Transverse colon (tissue), 4 donors: ENCODE measurements at regions not wholly inside any gene's neighbourhood (a gene's known extent, or its start where the extent isn't known, plus 50 kb on each side); places are given as distances from the start of the nearest gene placed in this dataset.
"Not testable (repeated sequence)": the region's sequence is repeated elsewhere in the genome, so short reads cannot be mapped to it uniquely, and the experiment has no call there.

Source experiments
- DNase-seq: peaks from one replicate; pipeline ENCODE4 v3.0.0-alpha.2; 2019
- H3K27ac ChIP-seq, 4 donors: fragments of 200-600 bp; sonication (generic); 2 replicates each; pipeline ENCODE4 v1.5.1; 2016 to 2018; ENCODE audit warnings: inconsistent platforms in 4 of 4
- H3K27me3 ChIP-seq: fragments of 200-600 bp; sonication (generic); 2 replicates; pipeline ENCODE4 v1.5.1; 2017; ENCODE audit warnings: inconsistent platforms
- H3K36me3 ChIP-seq, 4 donors: fragments of 200-600 bp; sonication (generic); 2 replicates each; pipeline ENCODE4 v1.5.1; 2017 to 2019; ENCODE audit warnings: inconsistent platforms in 4 of 4
- H3K4me1 ChIP-seq, 4 donors: fragments of 200-600 bp; sonication (generic); 2 replicates each; pipeline ENCODE4 v1.5.1; 2017 to 2020; ENCODE audit warnings: inconsistent platforms in 4 of 4
- H3K4me3 ChIP-seq, 4 donors: fragments of 200-600 bp; sonication (generic); 1 replicate in 1 of 4; 2 replicates in 3 of 4; pipeline versions ENCODE4 v1.5.1 to v1.6.1; 2017 to 2019; ENCODE audit warnings: inconsistent platforms in 4 of 4
- H3K9me3 ChIP-seq, 2 donors: fragments of 200-600 bp; sonication (generic); 2 replicates each; pipeline ENCODE4 v1.5.1; 2017 to 2019; ENCODE audit warnings: inconsistent platforms in 2 of 2
- EP300 ChIP-seq: sonication (generic); formaldehyde crosslinking; IDR thresholded peaks from one replicate; pipeline ENCODE4 v1.6.1; 2017; ENCODE audit warnings: antibody characterized with exemption, low read depth
- POLR2A ChIP-seq: fragments of 450-650 bp; IDR thresholded peaks from one replicate; pipeline ENCODE4 v1.6.1; 2016; ENCODE audit warnings: antibody characterized with exemption, mild to moderate bottlenecking, moderate library complexity
- POLR2AphosphoS5 ChIP-seq, 3 donors: sonication (generic); formaldehyde crosslinking; IDR thresholded peaks; one replicate each; pipeline ENCODE4 v1.6.1; 2016; ENCODE audit warnings: antibody characterized with exemption in 3 of 3
- WGBS, 2 donors: methylation state at CpG; one replicate each; pipeline ENCODE4 v1.1.5; 2018; ENCODE audit warnings: low coverage in 1 of 2; 5-methylcytosine and 5-hydroxymethylcytosine counted together
- in situ Hi-C, 4 donors: fragments of 200-750 bp; cut with MboI; loops; one replicate each; pipeline versions ENCODE4 v1.15.0 to v1.15.1; 2017; ENCODE audit warnings: low sequenced_read_pairs in 3 of 4, low pct_ligation_motif_present in 1 of 4, low pct_unique_long_range_greater_than_20kb in 1 of 4
- intact Hi-C: fragments of 100-400 bp; cut with DNase I; formaldehyde crosslinking; loops from one replicate; pipeline ENCODE4 v1.15.1; 2023; ENCODE audit warnings: low total_unique reads
- TF ChIP-seq, protein P1 (sequence below), 5 experiments: fragments of 200-600 bp in 3 of 5; fragments of 450-650 bp in 2 of 5; sonication (generic) in 3 of 5; IDR thresholded peaks; 1 replicate in 2 of 5; 2 replicates in 3 of 5; pipeline ENCODE4 v1.5.1; 2016 to 2017; ENCODE audit warnings: antibody characterized with exemption in 5 of 5, inconsistent platforms in 3 of 5, mild to moderate bottlenecking in 2 of 5, moderate library complexity in 1 of 5

DNA sequence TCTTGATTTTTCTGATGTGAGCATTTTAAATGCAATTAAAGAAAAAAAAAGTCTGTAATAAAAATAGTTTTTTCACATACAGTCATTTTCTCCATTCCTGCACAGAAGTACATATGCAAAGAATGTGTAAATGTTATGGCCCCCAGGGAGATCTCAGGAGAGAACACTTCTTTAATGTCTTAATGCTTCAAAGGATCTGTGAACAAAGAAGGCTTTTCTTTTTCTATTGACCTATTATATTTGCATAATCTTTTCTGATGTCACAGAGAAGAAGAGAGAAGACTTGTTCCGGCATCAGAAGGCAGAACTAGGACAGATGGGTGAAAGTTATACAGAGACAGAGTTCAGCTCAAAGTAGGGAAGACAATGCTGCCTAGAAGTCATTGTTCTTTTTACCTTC lies 413.5 kb upstream of the STXBP6 start:
- H3K9me3 ChIP-seq = no peaks in the 10 kb centered on the region
- no peaks in the 10 kb centered on the region for H3K27me3 ChIP-seq
- no peak for TF ChIP-seq EP300
- no peak for TF ChIP-seq POLR2A
- no peak for TF ChIP-seq POLR2AphosphoS5 (IDR thresholded peaks at IDR 0.05)
- TF ChIP-seq, protein P1, sequence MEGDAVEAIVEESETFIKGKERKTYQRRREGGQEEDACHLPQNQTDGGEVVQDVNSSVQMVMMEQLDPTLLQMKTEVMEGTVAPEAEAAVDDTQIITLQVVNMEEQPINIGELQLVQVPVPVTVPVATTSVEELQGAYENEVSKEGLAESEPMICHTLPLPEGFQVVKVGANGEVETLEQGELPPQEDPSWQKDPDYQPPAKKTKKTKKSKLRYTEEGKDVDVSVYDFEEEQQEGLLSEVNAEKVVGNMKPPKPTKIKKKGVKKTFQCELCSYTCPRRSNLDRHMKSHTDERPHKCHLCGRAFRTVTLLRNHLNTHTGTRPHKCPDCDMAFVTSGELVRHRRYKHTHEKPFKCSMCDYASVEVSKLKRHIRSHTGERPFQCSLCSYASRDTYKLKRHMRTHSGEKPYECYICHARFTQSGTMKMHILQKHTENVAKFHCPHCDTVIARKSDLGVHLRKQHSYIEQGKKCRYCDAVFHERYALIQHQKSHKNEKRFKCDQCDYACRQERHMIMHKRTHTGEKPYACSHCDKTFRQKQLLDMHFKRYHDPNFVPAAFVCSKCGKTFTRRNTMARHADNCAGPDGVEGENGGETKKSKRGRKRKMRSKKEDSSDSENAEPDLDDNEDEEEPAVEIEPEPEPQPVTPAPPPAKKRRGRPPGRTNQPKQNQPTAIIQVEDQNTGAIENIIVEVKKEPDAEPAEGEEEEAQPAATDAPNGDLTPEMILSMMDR (IDR thresholded peaks at IDR 0.05) = no peak
- intact Hi-C loops = no loop called here
- H3K36me3 ChIP-seq = no peaks in the 10 kb centered on the region
- WGBS, 2 donors = 50 to 83% methylated on average over 1 of the region's 1 CpG
- no peaks in the 10 kb centered on the region for H3K4me1 ChIP-seq
- no peak for DNase-seq
- in situ Hi-C loops = no loop called here
- no peak overlapping the region for H3K4me3 ChIP-seq
- H3K27ac ChIP-seq = no peak overlapping the region

DNA sequence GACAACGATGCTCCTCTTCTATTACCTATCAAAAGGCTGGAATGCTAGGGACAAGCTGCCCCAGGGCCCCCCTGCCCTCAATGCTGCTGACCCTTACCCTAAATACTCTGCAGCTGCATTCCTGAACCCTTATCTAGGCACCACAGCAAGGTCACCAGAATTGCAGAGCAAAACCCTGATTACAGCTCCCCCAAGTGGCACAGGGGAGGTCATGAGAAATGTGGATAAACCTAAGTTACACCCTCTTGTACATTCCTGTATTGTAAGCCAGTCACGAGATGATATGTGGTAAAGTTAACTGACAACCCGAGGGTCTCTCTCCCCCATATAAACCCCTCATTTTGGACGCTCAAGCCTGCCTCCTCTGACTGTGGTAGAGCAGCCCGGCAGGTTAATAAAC lies 411.8 kb upstream of the STXBP6 start:
- no peaks in the 10 kb centered on the region for H3K9me3 ChIP-seq
- H3K4me1 ChIP-seq = no peaks in the 10 kb centered on the region
- in situ Hi-C loops = no loop called here
- intact Hi-C loops = no loop called here
- no peak overlapping the region for H3K4me3 ChIP-seq
- WGBS, 2 donors = 67 to 100% methylated on average over 1 to 5 of the region's 5 CpGs
- TF ChIP-seq EP300 (no peak), POLR2AphosphoS5 (IDR thresholded peaks at IDR 0.05) (no peak), POLR2A (no peak)
- TF ChIP-seq, protein P1 (IDR thresholded peaks at IDR 0.05) = no peak
- no peak for DNase-seq
- no peaks in the 10 kb centered on the region for H3K27me3 ChIP-seq
- H3K36me3 ChIP-seq = no peaks in the 10 kb centered on the region
- no peak overlapping the region for H3K27ac ChIP-seq

DNA sequence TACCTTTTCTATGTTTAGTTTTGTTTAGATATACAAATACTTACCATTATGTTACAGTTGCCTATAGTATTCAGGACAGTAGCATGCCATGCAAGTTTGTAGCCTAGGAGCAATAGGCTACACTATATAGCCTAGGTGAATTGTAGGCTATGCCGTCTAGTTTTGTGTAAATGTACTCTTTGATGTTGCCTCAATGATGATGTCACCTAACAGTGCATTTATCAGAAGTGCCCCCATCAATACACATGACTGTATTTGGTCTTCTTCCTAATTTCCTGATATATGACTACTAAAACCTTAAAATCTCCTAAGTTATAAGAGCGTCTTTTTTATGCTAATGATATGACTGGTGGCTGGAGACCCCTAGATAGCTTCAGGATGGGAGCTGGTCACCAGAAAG lies 394.4 kb upstream of the STXBP6 start:
- WGBS, 2 donors = 77 to 80% methylated on average over 2 of the region's 2 CpGs
- Histone ChIP-seq H3K27me3 (no peaks in the 10 kb centered on the region), H3K9me3 (no peaks in the 10 kb centered on the region), H3K4me3 (no peak overlapping the region), H3K36me3 (no peaks in the 10 kb centered on the region), H3K27ac (no peak overlapping the region), H3K4me1 (no peaks in the 10 kb centered on the region)
- intact Hi-C loops = no loop called here
- TF ChIP-seq POLR2A = no peak
- no peak for TF ChIP-seq POLR2AphosphoS5 (IDR thresholded peaks at IDR 0.05)
- TF ChIP-seq, protein P1 (IDR thresholded peaks at IDR 0.05) = no peak
- TF ChIP-seq EP300 = no peak
- no peak for DNase-seq
- in situ Hi-C loops = no loop called here

DNA sequence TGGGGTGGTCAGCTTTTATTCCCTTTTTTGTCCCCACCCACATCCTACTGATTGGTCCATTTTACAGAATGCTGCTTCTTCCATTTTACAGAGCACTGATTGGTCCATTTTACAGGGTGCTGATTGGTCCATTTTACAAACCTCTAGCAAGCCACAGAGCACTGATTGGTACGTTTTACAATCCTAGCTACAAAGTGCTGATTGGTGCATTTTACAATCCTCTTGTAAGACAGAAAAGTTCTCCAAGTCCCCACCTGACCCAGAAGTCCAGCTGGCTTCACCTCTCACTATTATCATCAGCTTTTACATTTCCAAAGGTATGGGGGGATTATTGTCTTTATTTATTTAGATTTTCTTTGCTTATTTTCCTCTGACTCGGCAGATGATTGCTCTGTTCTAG lies 390.4 kb upstream of the STXBP6 start:
- H3K27me3 ChIP-seq, H3K36me3 ChIP-seq, H3K27ac ChIP-seq, intact Hi-C loops, H3K4me3 ChIP-seq, in situ Hi-C loops, DNase-seq, H3K4me1 ChIP-seq, H3K9me3 ChIP-seq: not testable (repeated sequence)
- WGBS, 2 donors = 60 to 81% methylated on average over 1 to 2 of the region's 2 CpGs

DNA sequence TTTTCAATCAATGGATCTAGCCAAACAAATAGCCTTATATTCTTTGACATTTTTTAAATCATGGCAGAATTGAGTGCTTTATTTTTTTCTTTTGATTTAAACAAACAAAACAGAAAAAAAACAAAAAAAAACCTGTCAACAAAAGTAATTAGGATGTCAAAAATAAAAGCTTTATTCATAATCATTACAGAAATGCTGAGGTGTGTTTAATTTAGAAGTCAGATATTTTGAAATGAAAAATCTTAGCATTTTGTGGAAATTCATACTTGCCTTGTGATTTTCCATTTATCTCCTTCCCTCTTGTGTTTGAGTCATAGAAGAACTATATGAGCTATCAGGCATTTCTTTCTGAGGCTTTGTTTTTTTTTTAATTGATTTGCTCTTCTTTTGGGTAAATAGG lies 387.0 kb upstream of the STXBP6 start:
- no peak for TF ChIP-seq POLR2A
- TF ChIP-seq, protein P1 (IDR thresholded peaks at IDR 0.05) = no peak
- no peak for TF ChIP-seq EP300
- TF ChIP-seq POLR2AphosphoS5 (IDR thresholded peaks at IDR 0.05) = no peak
- Histone ChIP-seq H3K9me3 (no peaks in the 10 kb centered on the region), H3K27ac (no peak overlapping the region), H3K4me1 (no peaks in the 10 kb centered on the region), H3K4me3 (no peak overlapping the region), H3K27me3 (no peaks in the 10 kb centered on the region), H3K36me3 (no peaks in the 10 kb centered on the region)
- no peak for DNase-seq
- intact Hi-C loops = no loop called here
- in situ Hi-C loops = no loop called here
